K562 (cell line): ENCODE measurements at regions not wholly inside any gene's neighbourhood (a gene's known extent, or its start where the extent isn't known, plus 50 kb on each side); places are given as distances from the start of the nearest gene placed in this dataset.

ENCODE experiments used
- ATAC-seq: fragments of 200-7000 bp; cut with Tn5 transposase; 3 replicates; pipeline ENCODE4 v1.9.1; 2020; ENCODE audit warnings: moderate library complexity
- BruUV-seq: library from RNA; stranded (reverse); fragments of 400-500 nt; replicated peaks from 2 replicates; lab custom pipeline; 2021; lab: Mats Ljungman, UMichigan
- CTCF ChIA-PET: fragments of 300-600 bp; formaldehyde crosslinking; extraction: SDS; loops from one replicate; lab custom pipeline; 2021; ENCODE audit warnings: low intra/inter-chr PET ratio; lab: Yijun Ruan, JAX
- POLR2A ChIA-PET: fragments of 300-600, 350-650 bp; sonication (Branson Sonifier 250); formaldehyde crosslinking; extraction: SDS; loops from one replicate; lab custom pipeline; 2021; ENCODE audit warnings: antibody characterized with exemption, inconsistent platforms; lab: Yijun Ruan, JAX
- DNase-seq, 4 experiments: peaks; one replicate each; pipeline versions ENCODE4 v3.0.0 to v3.0.0-alpha.2; 2011 to 2018; ENCODE audit warnings: low spot score in 3 of 4, mixed read lengths in 3 of 4; ENCODE audit errors: extremely low read depth in 1 of 4
- FAIRE-seq: peaks from 2 replicates; lab custom pipeline; 2011; peaks lifted over from hg19 to GRCh38; lab: Jason Lieb, UNC
- H2AFZ ChIP-seq: 2 replicates; pipeline ENCODE4 v1.6.0; 2011; ENCODE audit warnings: low read depth, low read length, control low read depth, inconsistent platforms
- H3K27ac ChIP-seq: fragments of 200-600 bp; 3 replicates; pipeline ENCODE4 v1.8.0; 2011; ENCODE audit warnings: low read depth, mild to moderate bottlenecking, control low read depth, inconsistent platforms, low read length, moderate library complexity, mixed read lengths; ENCODE audit errors: extremely low read depth
- H3K27me3 ChIP-seq, 2 experiments: fragments of 300-600 bp in 1 of 2; 2 replicates in 1 of 2; 3 replicates in 1 of 2; pipeline versions ENCODE4 v1.6.0 to v1.8.0; 2011; ENCODE audit warnings: inconsistent platforms in 2 of 2, low read length in 2 of 2, mild to moderate bottlenecking in 1 of 2, mixed read lengths in 1 of 2, moderate library complexity in 1 of 2; ENCODE audit not compliant: control insufficient read depth in 2 of 2, insufficient read depth in 2 of 2
- H3K36me3 ChIP-seq: fragments of 300-600 bp; 3 replicates; pipeline ENCODE4 v1.8.0; 2011; ENCODE audit warnings: mild to moderate bottlenecking, low read length, inconsistent platforms; ENCODE audit not compliant: control insufficient read depth, insufficient read depth
- H3K4me1 ChIP-seq, 2 experiments: fragments of 200-600 bp in 1 of 2; replicated peaks in 1 of 2; 2 replicates in 1 of 2; 3 replicates in 1 of 2; pipeline versions ENCODE4 v1.5.1 to v1.8.0; 2011; ENCODE audit warnings: inconsistent platforms in 2 of 2, low read length in 2 of 2, mild to moderate bottlenecking in 1 of 2, mixed read lengths in 1 of 2, moderate library complexity in 1 of 2; ENCODE audit not compliant: control insufficient read depth in 2 of 2, insufficient read depth in 2 of 2
- H3K4me2 ChIP-seq: 2 replicates; pipeline ENCODE4 v1.6.1; 2011; ENCODE audit warnings: low read length, control low read depth, inconsistent platforms, mixed read lengths; ENCODE audit not compliant: insufficient read depth
- H3K4me3 ChIP-seq: fragments of 200-600 bp; sonication (generic), shearing (Covaris generic); 2 replicates; pipeline ENCODE4 v1.5.1; 2016; ENCODE audit warnings: control low read depth, inconsistent platforms
- H3K79me2 ChIP-seq: fragments of 200-600 bp; 3 replicates; pipeline ENCODE4 v1.8.0; 2011; ENCODE audit warnings: low read length, inconsistent platforms; ENCODE audit not compliant: control insufficient read depth, insufficient read depth
- H3K9ac ChIP-seq, 2 experiments: 2 replicates each; pipeline versions ENCODE4 v1.6.0 to v1.6.1; 2011; ENCODE audit warnings: low read depth in 2 of 2, low read length in 2 of 2, control low read depth in 1 of 2, inconsistent platforms in 1 of 2, mild to moderate bottlenecking in 1 of 2, mixed read lengths in 1 of 2; ENCODE audit not compliant: insufficient read depth in 1 of 2
- H3K9me1 ChIP-seq: one replicate; pipeline ENCODE4 v1.6.0; 2011; ENCODE audit warnings: inconsistent platforms, mild to moderate bottlenecking, low read length, moderate library complexity; ENCODE audit not compliant: control insufficient read depth, insufficient read depth
- H3K9me3 ChIP-seq: replicated peaks from 2 replicates; pipeline ENCODE4 v1.5.1; 2011; ENCODE audit warnings: low read depth, low read length, inconsistent platforms; ENCODE audit not compliant: control insufficient read depth, insufficient read depth
- H4K20me1 ChIP-seq: replicated peaks from 2 replicates; pipeline ENCODE4 v1.6.1; 2011; ENCODE audit warnings: low read length, inconsistent platforms, mixed read lengths; ENCODE audit not compliant: control insufficient read depth, insufficient read depth
- BCLAF1 ChIP-seq, 2 experiments: fragments of 450-650 bp in 1 of 2; IDR thresholded peaks; 2 replicates each; pipeline ENCODE4 v1.6.1; 2011 to 2017; ENCODE audit warnings: low read depth in 2 of 2, antibody characterized with exemption in 1 of 2, borderline replicate concordance in 1 of 2, low read length in 1 of 2, mild to moderate bottlenecking in 1 of 2, mixed read lengths in 1 of 2; ENCODE audit not compliant: control insufficient read depth in 1 of 2
- CEBPZ ChIP-seq: fragments of 150-350 bp; IDR thresholded peaks from 2 replicates; pipeline ENCODE4 v1.6.1; 2014; ENCODE audit warnings: low read depth, mild to moderate bottlenecking, low read length, borderline replicate concordance
- FOXK1 ChIP-seq: sonication (generic); formaldehyde crosslinking; IDR thresholded peaks from 2 replicates; pipeline ENCODE4 v1.8.0; 2022; ENCODE audit warnings: missing genetic modification reagents, mild to moderate bottlenecking, borderline replicate concordance
- HMGN3 ChIP-seq: IDR thresholded peaks from 2 replicates; pipeline ENCODE4 v1.6.1; 2011; ENCODE audit warnings: borderline replicate concordance, low read depth, mild to moderate bottlenecking, mixed read lengths, low read length; ENCODE audit not compliant: insufficient read length; ENCODE audit errors: extremely low read depth
- MAFG ChIP-seq: fragments of 450-650 bp; conservative IDR thresholded peaks from 2 replicates; pipeline ENCODE4 v1.6.1; 2016; ENCODE audit warnings: missing genetic modification characterization, missing compliant biosample characterization
- MTA2 ChIP-seq: fragments of 450-650 bp; IDR thresholded peaks from 2 replicates; pipeline ENCODE4 v1.6.1; 2016; ENCODE audit warnings: low read depth
- PTBP1 ChIP-seq: fragments of 200-400 bp; formaldehyde crosslinking; IDR thresholded peaks from 2 replicates; pipeline ENCODE4 v1.6.1; 2017; ENCODE audit warnings: low read depth, low read length
- RBM22 ChIP-seq: fragments of 200-400 bp; formaldehyde crosslinking; IDR thresholded peaks from 2 replicates; pipeline ENCODE4 v1.6.1; 2018; ENCODE audit warnings: low read length, low read depth; ENCODE audit not compliant: poor library complexity, severe bottlenecking
- TAF9B ChIP-seq: fragments of 450-650 bp; IDR thresholded peaks from 2 replicates; pipeline ENCODE4 v1.6.1; 2018; ENCODE audit warnings: mild to moderate bottlenecking; ENCODE audit not compliant: partially characterized antibody
- ZNF174 ChIP-seq: fragments of 250-450 bp; sonication (Bioruptor Pico); IDR thresholded peaks from 2 replicates; pipeline ENCODE4 v1.4.0; 2020; ENCODE audit warnings: mild to moderate bottlenecking
- ZNF212 ChIP-seq: fragments of 450-650 bp; formaldehyde crosslinking; IDR thresholded peaks from 2 replicates; pipeline ENCODE4 v1.4.0; 2020; ENCODE audit warnings: mild to moderate bottlenecking
- ZNF224 ChIP-seq: sonication (generic); formaldehyde crosslinking; IDR thresholded peaks from 2 replicates; pipeline ENCODE4 v1.8.0; 2022; ENCODE audit warnings: mild to moderate bottlenecking, missing genetic modification reagents
- ZNF57 ChIP-seq: fragments of 450-650 bp; formaldehyde crosslinking; IDR thresholded peaks from 2 replicates; pipeline ENCODE4 v1.4.0; 2020; ENCODE audit warnings: mild to moderate bottlenecking, moderate library complexity
- ZNF77 ChIP-seq: fragments of 250-450 bp; sonication (Bioruptor Pico); IDR thresholded peaks from 2 replicates; pipeline ENCODE4 v1.5.0; 2020
- WGBS: fragments of 100-300 bp; shearing (Covaris generic); methylation state at CpG from one replicate; pipeline ENCODE4 v1.1.6; 2016; ENCODE audit warnings: low coverage, mixed read lengths; ENCODE audit not compliant: insufficient coverage; ENCODE audit errors: missing lambda C conversion rate; 5-methylcytosine and 5-hydroxymethylcytosine counted together
- in situ Hi-C: fragments of 300-500 bp; cut with MboI; formaldehyde crosslinking; loops from 4 replicates; pipeline ENCODE4 v1.15.0; 2018; ENCODE audit warnings: inconsistent platforms, mixed read lengths
- intact Hi-C: fragments of 100-400 bp; cut with micrococcal nuclease; formaldehyde crosslinking; loops from 2 replicates; pipeline ENCODE4 v1.14.2; 2022

GRCh38 chr4:45425135-45425534 lies 698.7 kb downstream of the GABRG1 start:
- Histone ChIP-seq H3K36me3 (no peaks in the 10 kb centered on the region), H3K79me2 (no peaks in the 10 kb centered on the region), H3K9me3 (no peaks in the 10 kb centered on the region), H3K4me1 (no peaks in the 10 kb centered on the region), H3K4me3 (no peak overlapping the region), H3K4me2 (no peak overlapping the region), H4K20me1 (no peaks in the 10 kb centered on the region), H2AFZ (no peak overlapping the region), H3K9ac (no peak overlapping the region), H3K9me1 (no peaks in the 10 kb centered on the region), H3K27me3 (no peaks in the 10 kb centered on the region), H3K27ac (no peak overlapping the region)
- FAIRE-seq = no peak
- in situ Hi-C loops (no loop called here), intact Hi-C loops (no loop called here)
- DNase-seq = no peak
- WGBS = 0% methylated on average over 1 of the region's 1 CpG
- no peak for ATAC-seq
- no TSS peak for BruUV-seq
- CTCF ChIA-PET = interaction anchor here (0.6 kb wide), 1 partner anchor 636 kb away, joined by 3 read pairs; no protein-coding TSS in a partner anchor
- POLR2A ChIA-PET = no interaction called here
- TF ChIP-seq ZNF212 (no peak), RBM22 (no peak), ZNF57 (CRISPR knock-in tag) (no peak), HMGN3 (no peak), PTBP1 (no peak), ZNF77 (no peak), FOXK1 (CRISPR knock-in tag) (no peak), CEBPZ (no peak), BCLAF1 (IDR thresholded peaks at IDR 0.05; ENCODE audit: borderline replicate concordance in 1 of 2, control insufficient read depth in 1 of 2, low read depth in 2 of 2, low read length in 1 of 2) (no peak), MTA2 (no peak), MAFG (no peak), ZNF224 (CRISPR knock-in tag) (no peak), TAF9B (no peak), ZNF174 (CRISPR knock-in tag) (no peak)
